HG02870 (cell line): ENCODE measurements at regions not wholly inside any gene's neighbourhood (a gene's known extent, or its start where the extent isn't known, plus 50 kb on each side); places are given as distances from the start of the nearest gene placed in this dataset.

Experiments
- ATAC-seq: cut with Tn5 transposase; IDR thresholded peaks from one replicate; pipeline ENCODE4 v1.9.1; 2021; ENCODE audit warnings: mild to moderate bottlenecking, moderate library complexity; ENCODE audit not compliant: unreplicated experiment

DNA sequence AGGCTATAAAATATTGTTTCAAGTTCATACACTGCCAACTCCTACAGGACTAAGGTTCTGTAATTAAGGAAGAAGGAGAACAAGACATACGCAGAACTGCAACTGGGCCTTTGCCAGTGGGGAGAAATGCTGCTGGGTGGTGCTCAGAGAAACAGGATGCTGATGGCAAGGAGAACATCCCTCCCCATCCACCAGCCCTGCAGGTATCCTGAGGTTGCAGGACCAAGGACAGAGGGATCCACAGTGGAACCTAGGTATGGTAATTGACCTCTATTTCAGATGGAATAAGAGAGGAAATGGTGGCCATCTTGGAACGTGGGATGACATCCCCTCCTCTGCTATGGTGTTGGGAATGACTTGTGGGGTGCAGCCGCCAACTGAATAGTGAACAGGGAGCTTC is 206.3 kb upstream of the S1PR3 start:
- no peak for ATAC-seq

DNA sequence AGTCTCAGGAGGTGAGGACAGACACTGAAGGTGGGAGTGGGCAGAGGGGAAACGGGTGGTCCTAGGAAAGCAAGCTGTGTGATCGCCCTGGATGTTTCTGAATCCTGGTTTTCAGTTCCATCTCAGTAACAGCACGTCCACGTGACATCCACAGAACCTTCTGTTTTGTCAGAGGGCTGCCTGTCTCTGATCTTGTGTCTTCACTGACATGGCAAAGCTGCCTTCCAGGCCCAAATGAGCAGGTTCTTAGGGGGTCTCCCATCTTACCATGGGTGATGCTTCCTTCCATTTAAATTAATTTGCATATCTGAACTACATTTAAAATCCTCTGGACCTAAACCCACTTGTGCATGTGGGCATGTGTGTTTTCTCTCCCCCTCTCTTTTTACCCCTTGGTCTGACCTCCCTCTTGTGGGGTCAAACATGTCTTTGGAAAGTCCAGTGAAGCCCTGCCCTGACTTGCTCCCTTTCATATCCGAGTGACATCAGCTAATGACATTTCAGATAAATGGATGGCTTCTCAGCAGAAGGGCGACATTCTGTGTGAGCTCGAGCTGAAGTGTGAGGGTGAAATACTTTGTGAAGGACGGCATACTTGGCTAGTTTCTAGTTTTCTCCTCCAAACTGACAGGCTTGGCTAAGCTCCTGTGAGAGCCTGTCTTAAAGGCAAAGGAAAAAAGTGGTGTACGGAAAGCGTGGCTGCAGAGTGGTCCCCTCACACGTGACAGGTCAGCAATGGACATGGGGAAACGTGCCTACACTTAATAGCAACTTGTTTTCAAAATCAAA is 204.8 kb upstream of the S1PR3 start:
- ATAC-seq: no peak

DNA sequence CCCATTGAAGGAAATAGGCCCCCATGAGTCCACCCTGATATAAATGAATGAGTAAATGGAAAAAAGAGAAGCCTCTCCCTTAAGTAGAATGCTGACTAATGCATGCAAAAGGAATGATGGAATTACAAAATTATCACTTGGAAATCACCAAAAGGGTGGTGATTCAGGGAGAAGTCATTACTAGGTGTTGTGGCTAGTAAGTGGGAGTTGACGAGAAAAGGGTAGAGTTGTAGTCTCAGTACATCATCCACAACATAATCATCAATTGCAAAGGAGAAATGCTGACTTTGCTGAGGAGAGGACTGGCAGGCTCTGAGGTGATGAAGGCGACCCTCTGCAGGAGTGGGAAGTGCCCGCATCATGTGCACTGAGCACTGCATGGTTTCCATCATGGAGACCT is 201.5 kb upstream of the S1PR3 start:
- ATAC-seq: no peak

DNA sequence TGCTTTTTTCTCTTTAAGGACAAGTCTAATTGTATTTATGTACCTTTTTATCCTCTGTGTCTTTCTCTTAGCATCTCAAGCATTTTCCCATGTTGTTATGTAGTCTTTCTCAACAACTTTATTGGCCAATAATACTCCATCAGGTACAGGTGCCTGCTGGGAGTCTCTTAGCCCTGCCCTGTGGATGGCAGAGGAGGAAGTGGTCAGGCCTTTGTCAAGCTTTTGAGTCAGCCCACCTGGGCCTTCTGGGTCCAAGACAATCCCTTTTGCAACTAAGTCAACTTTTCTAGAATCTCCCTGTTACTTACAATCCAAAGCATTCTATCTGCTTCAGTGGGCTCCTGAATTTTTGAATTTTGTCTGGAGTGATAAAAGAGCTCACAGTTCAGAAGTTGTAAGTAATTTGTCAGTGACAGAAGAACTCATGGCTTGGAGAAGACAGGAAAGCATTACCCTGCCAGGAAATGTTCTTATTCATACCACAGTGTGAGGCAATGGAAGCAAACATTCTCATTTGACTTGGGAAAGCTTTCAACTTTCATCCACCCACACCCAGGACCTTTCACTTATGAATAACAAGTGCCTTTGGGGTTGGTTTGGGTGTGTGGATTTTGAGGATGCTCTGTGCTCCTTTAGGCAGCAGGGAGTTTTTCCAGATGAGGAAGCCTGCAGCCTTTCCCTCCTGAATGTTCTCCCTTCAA is 200.0 kb upstream of the S1PR3 start:
- ATAC-seq: no peak

DNA sequence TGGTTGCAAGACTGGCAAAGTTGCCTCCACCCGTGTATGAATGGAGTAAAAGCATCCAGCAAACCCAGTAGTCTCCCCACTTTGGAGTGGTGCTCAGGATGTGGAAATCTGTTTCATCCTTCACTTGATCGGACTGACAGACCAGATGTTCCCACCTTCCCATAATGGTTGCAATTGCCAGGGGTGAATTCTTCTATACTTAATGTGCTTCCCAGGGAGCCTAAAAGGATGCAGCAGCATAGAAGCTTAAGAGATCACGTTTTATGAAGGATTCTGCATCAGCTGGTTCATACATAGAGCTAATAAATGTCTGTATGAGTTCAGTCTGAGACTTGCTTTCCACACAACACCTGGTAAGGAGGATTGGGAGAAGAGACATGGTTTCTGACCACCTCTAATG is 198.8 kb upstream of the S1PR3 start:
- ATAC-seq: no peak

DNA sequence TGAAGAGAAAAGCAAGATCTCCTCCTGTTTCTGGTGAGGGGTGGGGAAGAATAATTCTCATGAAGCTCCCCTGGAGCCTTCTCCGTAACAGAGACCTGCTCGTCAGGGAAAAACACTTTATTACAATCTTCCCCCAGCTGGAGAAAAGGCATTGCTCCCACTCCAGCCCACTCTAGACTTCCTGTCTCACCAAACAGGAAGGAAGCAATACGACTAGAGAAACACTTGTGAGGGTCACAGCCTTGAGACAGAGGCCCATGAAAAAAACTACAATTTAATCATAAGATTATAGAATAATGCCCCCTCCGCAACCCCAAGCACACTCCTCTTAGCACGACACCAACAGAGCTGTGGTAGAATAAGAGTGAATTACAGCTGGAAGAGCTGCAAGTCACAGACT is 197.2 kb upstream of the S1PR3 start:
- no peak for ATAC-seq

DNA sequence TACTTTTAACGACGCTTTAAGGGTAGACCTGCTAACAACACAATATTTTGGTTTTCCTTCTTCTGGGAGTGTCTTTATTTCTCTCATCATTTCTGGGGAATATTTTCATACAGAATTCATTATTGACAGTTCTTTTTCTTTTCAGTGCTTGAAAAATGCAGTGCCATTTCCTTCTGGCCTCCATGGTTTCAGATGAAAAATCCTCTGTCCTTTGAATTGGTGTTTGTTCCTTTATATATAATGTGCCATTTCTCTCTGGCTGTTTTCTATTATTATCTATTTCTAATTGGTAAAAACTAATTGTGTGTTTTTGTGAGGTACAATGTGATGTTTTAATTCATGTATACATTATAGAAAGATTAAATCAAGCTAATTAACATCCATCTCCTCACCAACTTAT is 194.3 kb upstream of the S1PR3 start:
- no peak for ATAC-seq

DNA sequence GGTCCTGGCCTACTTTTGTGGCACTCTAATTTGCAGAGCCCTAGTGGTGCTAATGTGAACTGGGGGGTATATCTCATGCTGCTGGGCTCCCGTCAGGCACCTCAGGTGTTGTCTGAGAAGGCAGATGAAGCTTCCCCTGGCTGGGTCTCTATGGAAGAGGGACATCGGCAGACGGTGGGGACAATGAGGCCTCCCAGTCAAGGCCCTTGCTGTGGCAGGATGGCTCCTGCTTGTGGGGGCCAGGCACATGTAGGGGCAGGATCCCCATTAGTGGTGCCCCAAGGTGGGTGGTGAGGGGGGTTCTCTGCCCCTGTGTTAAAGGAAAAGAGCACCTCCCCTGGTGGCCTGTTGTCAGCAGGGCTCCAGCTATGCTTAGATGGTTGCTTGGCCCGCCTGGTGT is 192.8 kb upstream of the S1PR3 start:
- no peak for ATAC-seq

DNA sequence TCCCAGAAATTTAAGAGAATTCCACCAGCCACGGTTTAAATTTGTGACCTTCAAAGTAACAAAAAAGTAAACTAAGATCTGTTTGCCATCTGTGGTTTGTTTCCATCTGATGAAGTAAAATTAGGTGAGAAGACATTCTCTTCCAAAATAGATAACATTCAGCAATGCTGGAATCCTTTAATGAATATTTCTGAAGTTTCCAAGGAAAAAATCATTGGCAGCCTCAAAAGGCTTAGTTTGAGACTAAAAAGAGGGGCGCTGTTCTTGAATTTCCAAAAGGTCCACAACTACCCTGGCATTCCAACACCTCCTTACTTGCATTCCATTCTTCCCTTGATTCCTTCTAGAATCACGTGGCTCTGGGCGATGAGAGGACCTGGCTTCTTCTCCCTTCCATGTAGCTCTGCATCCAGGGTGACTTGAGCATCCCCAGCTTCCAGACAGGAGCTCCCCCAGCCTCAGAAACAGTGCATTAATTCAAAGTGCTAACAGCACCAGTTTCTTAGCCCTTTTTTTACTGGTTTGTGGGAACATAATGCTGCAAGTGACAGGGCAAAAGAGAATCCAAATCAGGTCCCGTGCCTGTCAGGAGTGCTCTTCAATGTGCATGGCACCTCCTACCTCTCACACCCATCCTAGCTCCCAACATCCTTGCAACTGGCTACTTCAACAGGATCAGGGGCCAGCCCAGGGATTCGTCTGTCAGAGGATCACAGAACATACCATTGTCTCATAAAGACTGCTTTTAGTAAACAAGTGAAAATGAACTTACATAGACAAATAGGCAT is 191.5 kb upstream of the S1PR3 start:
- no peak for ATAC-seq

DNA sequence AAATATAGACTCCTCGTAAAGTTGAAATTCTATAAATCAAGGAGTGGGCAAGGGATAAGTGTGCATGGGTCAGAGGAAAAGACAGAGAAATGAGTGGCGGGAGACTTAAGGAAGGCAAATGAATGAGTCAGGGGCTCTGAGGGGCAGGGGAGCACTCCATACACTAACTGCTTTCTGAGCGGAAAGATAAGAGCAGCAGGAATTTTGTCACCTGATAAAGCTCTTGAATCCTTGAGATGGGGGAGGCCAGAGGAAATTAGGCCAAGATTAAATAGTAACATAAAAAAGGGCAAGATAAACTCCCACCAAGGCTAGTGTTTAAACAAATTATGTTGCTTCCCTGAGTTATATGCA is 191.0 kb upstream of the S1PR3 start:
- ATAC-seq: no peak

DNA sequence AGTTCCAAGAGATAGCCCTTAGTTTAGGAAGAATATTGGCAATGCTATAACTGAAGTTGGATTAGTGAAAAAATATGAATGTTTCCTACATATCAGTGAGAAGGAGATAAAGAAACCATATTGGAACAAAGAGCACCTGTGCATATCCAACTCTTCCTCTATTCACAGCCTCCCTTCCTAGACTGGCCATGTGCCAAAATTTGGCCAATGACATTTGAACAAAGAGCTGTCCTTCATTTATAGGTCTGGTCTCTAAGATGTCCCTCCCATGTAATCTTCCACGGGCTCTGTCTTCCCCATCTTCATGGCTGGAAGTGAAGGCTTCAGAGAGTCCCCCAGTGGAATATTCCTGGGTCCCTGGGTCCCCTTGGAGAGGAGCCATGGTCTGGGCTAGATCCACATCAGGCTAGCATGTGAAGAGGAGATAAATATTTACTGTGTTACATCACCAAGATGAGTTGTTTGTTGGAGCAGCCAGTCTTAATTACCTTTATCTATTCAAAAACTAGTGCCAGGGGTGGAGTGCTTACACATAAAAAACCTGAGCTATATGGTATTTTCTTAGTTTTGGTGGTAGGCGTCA is 190.0 kb upstream of the S1PR3 start:
- no peak for ATAC-seq

DNA sequence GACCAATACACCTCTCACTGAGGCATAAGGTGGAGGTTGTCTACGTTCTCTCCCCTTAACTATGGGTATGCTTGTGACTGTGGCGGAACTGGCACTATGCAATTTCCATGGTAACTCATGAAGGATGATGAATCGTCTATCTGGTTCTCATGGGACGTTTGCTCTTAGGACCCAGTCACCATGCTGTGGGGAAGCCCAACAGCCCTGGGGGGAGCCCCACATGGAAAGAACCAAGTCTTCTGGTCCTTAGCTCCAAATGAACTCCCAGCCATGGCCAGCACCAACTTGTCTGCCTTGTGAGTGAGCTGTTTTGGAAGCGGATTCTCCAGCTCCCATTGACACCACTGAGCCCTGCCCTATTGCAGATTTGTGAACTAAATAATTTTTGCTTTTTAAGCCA is 188.7 kb upstream of the S1PR3 start:
- no peak for ATAC-seq

DNA sequence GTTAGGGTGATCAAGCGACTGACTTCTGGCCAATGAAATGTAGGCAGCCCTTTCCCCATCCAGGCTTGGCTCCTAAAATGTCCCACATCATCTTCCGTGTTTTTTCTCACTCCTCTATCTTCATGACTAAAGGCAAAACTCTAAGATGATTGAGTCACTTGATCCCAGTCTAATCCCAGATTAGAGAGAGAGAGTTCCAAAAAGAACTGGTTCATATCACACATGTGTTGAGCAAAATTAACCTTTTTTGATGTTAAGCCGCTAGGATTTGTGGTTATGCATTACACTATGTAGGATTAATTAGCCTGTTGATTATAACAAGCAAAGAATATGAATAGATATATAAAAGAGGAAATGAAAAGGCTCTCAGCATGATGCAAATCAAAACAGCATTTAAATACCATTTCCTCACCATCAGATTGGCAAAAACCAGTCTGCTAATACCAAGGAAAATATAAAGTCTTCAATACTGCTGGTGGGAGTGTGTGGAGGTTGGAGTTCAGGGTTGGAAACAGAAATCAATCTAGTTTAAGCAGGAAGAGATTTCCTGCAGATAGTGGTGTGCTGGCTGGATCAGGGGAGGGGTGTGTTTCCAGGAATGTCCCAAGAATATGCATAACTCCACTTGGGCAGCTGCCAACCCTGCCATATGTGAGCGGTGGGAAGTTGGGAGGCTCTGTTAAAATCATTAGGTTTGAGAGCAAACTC is 187.6 kb upstream of the S1PR3 start:
- ATAC-seq: no peak

DNA sequence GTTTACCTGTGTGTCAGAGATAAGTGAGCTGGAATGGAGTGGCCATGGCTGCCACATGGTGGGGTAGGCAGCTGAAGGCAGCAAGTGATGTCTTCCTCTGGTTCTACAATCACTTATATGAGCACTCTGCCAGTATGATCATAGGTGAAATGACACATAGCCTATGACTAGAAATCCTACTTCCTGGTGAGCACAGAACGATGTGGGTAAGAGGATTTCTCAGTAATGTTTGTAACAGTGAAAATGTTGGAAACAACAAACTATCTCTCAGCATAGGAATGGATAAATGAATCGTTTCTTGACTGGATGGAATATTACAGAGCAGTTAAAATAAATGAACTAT is 187.0 kb upstream of the S1PR3 start:
- no peak for ATAC-seq

DNA sequence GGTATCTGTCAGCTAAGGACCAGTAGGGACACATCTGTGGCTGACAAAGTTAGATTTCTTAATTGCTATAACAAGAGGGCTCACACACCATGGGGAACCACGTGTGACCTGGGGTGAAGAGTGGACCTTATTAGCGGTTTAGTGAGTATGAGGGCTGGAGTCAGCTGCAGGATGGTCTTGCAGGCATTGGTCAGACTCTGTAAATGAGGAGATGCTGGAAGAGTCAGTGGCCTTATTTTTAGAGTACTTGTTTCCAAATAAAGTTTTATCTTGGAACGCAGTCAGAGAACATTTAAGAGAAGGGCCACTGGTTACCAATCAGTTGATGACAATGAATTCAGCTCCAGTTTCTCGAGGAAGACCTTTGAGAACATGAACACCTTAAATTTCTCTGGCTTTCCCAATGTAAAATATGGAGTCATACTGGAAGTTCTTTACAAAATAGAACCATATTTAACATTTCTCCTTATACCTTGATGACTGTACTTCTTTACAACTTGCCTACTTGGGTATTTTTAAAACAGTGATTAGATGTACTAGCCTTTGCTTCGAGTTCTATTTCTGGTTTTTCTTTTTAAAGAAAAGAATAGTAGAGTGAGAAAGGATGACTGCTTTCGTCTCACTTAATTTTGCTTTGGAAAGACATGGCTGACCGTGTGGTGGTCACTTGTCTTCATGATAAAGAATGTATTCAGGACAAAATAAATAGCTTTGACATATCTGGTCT is 185.9 kb upstream of the S1PR3 start:
- ATAC-seq: no peak

DNA sequence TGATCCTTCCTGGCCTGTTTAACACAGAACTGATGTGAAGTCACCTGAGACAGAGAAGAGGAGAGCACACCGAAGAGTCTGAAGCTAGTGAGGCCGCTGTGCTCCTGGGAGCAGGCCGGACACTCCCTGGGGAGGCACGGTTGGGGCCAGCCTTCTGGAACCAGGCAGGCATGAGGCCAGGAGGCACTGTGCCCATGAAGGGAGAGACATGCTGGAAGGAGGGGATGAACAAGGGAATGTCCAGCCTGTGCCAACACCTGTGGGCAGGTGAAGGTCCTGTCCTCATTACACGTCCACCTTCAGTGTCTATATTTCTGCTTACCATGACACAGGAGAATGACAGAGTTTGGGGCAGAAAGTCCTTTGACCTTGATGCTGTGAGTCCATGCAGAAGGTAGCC is 183.8 kb upstream of the S1PR3 start:
- ATAC-seq: no peak

DNA sequence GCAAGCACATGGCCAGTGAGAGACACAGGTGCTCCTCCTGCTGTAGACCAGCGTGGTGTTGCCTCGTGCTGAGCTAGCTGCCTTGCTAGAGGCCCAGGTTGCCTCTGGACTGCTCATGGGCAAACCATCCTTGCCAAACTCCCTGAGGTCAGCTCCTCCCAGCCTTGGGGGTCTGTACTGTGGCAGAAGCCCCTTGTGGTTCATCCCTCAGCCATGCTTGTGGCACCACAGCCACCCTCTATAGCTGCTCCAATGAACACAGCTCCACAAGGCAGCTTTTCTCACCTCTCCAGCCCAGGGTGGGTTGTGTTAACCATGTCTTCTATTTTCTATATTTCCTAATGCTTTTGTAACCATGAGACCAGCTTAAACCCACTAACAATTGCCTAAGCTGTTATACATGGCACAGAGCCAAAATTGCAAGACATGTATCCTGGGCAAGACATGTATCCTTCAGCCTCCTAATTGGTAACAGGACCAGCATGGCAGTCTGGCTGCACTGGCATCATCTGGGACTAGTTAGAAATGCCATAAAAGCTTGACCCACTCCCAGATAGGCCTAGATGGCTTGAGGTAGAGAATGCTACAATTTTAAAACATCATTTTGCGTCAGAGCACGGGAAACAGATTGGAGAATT is 183.1 kb upstream of the S1PR3 start:
- no peak for ATAC-seq

DNA sequence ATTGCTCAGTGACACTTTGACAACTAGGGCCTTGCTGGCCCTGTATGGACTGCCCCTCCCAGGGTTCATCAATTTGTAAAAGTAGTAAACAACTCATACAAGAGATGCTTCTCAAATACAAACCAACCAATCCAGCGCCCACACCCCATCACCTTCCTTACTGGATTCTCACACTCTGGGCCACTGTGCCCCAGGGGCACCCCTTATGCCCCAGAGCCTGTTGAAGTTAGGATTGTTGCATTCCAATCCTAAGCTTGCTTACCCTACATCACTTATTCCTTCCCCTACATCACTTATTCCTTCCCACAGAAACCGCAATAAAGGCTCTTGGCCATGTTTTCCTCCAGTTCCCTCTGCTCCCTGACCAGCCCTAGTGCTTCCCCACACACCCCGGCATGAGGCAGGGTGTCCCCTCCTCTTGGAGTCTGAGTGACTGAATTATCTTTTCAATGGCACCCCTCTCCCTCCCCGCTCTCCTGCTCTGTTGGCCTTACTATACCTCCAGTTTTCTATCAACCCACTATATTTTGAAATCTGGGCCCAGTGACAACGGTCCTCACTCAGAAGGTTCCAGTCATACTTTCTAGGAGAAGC is 182.4 kb upstream of the S1PR3 start:
- ATAC-seq: no peak

DNA sequence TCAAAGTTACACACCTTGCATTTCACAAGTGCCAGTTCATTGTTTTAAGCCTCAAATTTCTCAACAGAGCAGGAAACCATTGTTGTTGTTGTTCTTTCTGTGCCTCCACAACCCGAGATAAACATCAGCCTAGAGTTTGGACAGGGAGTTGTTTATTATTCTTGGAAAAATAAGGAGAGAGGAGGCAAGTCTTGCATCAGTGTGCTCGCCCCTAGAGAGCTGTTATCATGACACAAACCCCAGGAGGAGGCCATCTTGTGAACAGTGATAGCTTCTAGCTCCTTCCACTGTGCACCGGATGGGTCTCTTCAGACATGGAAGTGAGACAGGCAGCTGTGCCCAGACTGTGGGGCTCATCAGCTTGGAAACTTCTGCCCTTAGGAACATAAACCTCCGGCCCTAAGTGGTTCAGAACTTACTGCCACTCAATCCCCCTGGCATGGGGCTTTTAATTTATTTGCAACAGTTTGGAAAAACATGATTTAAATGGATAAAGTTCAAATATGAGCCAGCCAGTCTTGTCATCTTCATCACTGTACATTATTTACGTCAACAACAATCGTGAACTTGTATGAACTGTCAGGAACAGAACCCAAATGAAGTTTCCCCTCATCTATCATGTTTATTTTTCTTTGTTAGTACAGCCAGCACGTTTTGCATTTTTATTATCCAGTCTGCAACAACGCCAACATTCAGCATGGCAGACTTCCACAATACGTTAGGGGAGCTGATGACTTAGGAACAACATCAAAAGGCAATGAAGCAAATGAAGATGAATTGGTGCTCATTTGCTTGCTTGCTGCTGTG is 181.7 kb upstream of the S1PR3 start:
- ATAC-seq: no peak
